GM12865 (cell line): ENCODE measurements at regions not wholly inside any gene's neighbourhood (a gene's known extent, or its start where the extent isn't known, plus 50 kb on each side); places are given as distances from the start of the nearest gene placed in this dataset.

ENCODE experiments used
- DNase-seq: peaks from one replicate; pipeline ENCODE4 v3.0.0; 2010; ENCODE audit warnings: low read depth
- H3K4me3 ChIP-seq: 2 replicates; pipeline ENCODE4 v1.5.1; 2011; ENCODE audit warnings: mild to moderate bottlenecking, low read depth, low read length, control low read depth
- CTCF ChIP-seq: IDR thresholded peaks from 2 replicates; pipeline ENCODE4 v1.5.1; 2011; ENCODE audit warnings: low read length, control low read depth, low read depth, inconsistent platforms; ENCODE audit not compliant: insufficient read depth; ENCODE audit errors: missing control alignments

- no peak for TF ChIP-seq CTCF
- H3K4me3 ChIP-seq = no peak overlapping the region
- no peak for DNase-seq
Measured at GRCh38 chr7:156236936-156237599, 403.5 kb upstream of the RNF32 start.

- no peak for TF ChIP-seq CTCF
- DNase-seq = no peak
Measured at GRCh38 chr7:156236181-156236889, 404.2 kb upstream of the RNF32 start.

GRCh38 chr7:156234666-156235494 is 405.7 kb upstream of the RNF32 start:
- DNase-seq = no peak
- no peak for TF ChIP-seq CTCF
- H3K4me3 ChIP-seq = no peak overlapping the region

More at GRCh38 chr7:156236181-156236889, 404.2 kb upstream of the RNF32 start:
- no peak overlapping the region for H3K4me3 ChIP-seq

GRCh38 chr7:156234192-156234591 is 406.4 kb upstream of the RNF32 start:
- no peak for DNase-seq
- TF ChIP-seq CTCF = no peak
- no peak overlapping the region for H3K4me3 ChIP-seq

GRCh38 chr7:156232931-156233705 is 407.5 kb upstream of the RNF32 start:
- no peak for TF ChIP-seq CTCF
- H3K4me3 ChIP-seq = no peak overlapping the region
- no peak for DNase-seq

GRCh38 chr7:156230576-156230975 is 410.0 kb upstream of the RNF32 start:
- H3K4me3 ChIP-seq = no peak overlapping the region
- no peak for TF ChIP-seq CTCF
- no peak for DNase-seq
